ENCODE measurements at regions not wholly inside any gene's neighbourhood (a gene's known extent, or its start where the extent isn't known, plus 50 kb on each side); places are given as distances from the start of the nearest gene placed in this dataset.

GRCh38 chr12:43004908-43005307 lies 415.4 kb upstream of the PRICKLE1 start:
- no peak for TF ChIP-seq CTCF (IDR thresholded peaks at IDR 0.05)

GRCh38 chr12:43004141-43004540 lies 414.6 kb upstream of the PRICKLE1 start:
- no peak for TF ChIP-seq CTCF (IDR thresholded peaks at IDR 0.05)

- TF ChIP-seq CTCF (IDR thresholded peaks at IDR 0.05), result no peak
Measured at GRCh38 chr12:42996869-42997431, 407.4 kb upstream of the PRICKLE1 start.

- TF ChIP-seq CTCF (IDR thresholded peaks at IDR 0.05), result no peak
Measured at GRCh38 chr12:42992826-42993225, 403.3 kb upstream of the PRICKLE1 start.

- TF ChIP-seq CTCF (IDR thresholded peaks at IDR 0.05), result no peak
Measured at GRCh38 chr12:42990387-42990786, 400.8 kb upstream of the PRICKLE1 start.

GRCh38 chr12:42987216-42987650 lies 397.7 kb upstream of the PRICKLE1 start:
- no peak for TF ChIP-seq CTCF (IDR thresholded peaks at IDR 0.05)

GRCh38 chr12:42985506-42985905 lies 396.0 kb upstream of the PRICKLE1 start:
- no peak for TF ChIP-seq CTCF (IDR thresholded peaks at IDR 0.05)

GRCh38 chr12:42982828-42983227 lies 393.3 kb upstream of the PRICKLE1 start:
- no peak for TF ChIP-seq CTCF (IDR thresholded peaks at IDR 0.05)
